HG02840 (cell line): ENCODE measurements at regions not wholly inside any gene's neighbourhood (a gene's known extent, or its start where the extent isn't known, plus 50 kb on each side); places are given as distances from the start of the nearest gene placed in this dataset.
"Not testable (repeated sequence)": the region's sequence is repeated elsewhere in the genome, so short reads cannot be mapped to it uniquely, and the experiment has no call there.

Experiments used
- ATAC-seq: cut with Tn5 transposase; IDR thresholded peaks from one replicate; pipeline ENCODE4 v1.9.1; 2021; ENCODE audit warnings: mild to moderate bottlenecking, moderate library complexity, moderate number of reproducible peaks; ENCODE audit not compliant: unreplicated experiment, low FRiP score

- ATAC-seq = no peak
These were observed 276.0 kb downstream of the TFAP2A start for GRCh38 chr6:10138917-10139316.

- no peak for ATAC-seq
These were observed 278.2 kb downstream of the TFAP2A start for GRCh38 chr6:10136636-10137035.

- ATAC-seq = not testable (repeated sequence)
These were observed 280.7 kb downstream of the TFAP2A start for GRCh38 chr6:10134185-10134584.

- no peak for ATAC-seq
These were observed 286.2 kb downstream of the TFAP2A start for GRCh38 chr6:10128721-10129120.

GRCh38 chr6:10122164-10122563 lies 292.7 kb downstream of the TFAP2A start:
- ATAC-seq = no peak

GRCh38 chr6:10112871-10113549 lies 301.9 kb downstream of the TFAP2A start:
- no peak for ATAC-seq

GRCh38 chr6:10111975-10112374 lies 302.9 kb downstream of the TFAP2A start:
- no peak for ATAC-seq

- ATAC-seq = no peak
These were observed 313.2 kb downstream of the TFAP2A start for GRCh38 chr6:10101551-10102252.

- ATAC-seq = no peak
These were observed 315.2 kb downstream of the TFAP2A start for GRCh38 chr6:10099529-10100140.

- ATAC-seq = no peak
These were observed 315.9 kb downstream of the TFAP2A start for GRCh38 chr6:10098756-10099528.

- no peak for ATAC-seq
These were observed 321.6 kb downstream of the TFAP2A start for GRCh38 chr6:10093282-10093681.

GRCh38 chr6:10084111-10084986 lies 330.5 kb downstream of the TFAP2A start:
- ATAC-seq = no peak

GRCh38 chr6:10082385-10082784 lies 332.5 kb downstream of the TFAP2A start:
- ATAC-seq = no peak

- no peak for ATAC-seq
These were observed 332.9 kb downstream of the TFAP2A start for GRCh38 chr6:10081957-10082356.

GRCh38 chr6:10081075-10081474 lies 333.8 kb downstream of the TFAP2A start:
- no peak for ATAC-seq

- no peak for ATAC-seq
These were observed 334.3 kb downstream of the TFAP2A start for GRCh38 chr6:10080561-10080960.

GRCh38 chr6:10078581-10078980 lies 336.3 kb downstream of the TFAP2A start:
- ATAC-seq = no peak

GRCh38 chr6:10074726-10075125 lies 340.1 kb downstream of the TFAP2A start:
- ATAC-seq = not testable (repeated sequence)

- no peak for ATAC-seq
These were observed 341.5 kb downstream of the TFAP2A start for GRCh38 chr6:10073341-10073740.

- no peak for ATAC-seq
These were observed 343.1 kb downstream of the TFAP2A start for GRCh38 chr6:10071631-10072220.
